ENCODE measurements at regions not wholly inside any gene's neighbourhood (a gene's known extent, or its start where the extent isn't known, plus 50 kb on each side); places are given as distances from the start of the nearest gene placed in this dataset.

DNA sequence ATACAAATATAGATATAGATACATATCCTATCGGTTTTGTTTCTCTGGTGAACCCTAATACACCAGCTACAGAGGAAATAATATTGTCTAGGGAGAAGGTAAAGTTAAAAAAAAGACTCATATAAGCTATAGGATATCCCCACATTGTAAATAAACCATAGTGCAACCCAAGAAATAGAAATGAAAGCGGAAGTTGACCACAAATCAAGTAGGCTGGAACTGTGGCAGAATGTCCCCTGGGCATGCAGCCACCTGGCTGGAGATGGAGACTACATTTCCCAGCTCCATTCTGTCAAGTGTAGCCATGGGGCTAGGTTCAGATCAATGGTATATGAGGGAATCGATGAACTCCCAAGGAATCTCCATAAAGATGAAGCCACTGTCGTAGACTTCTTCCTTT, 70.1 kb upstream of the RPS6KA2 start:
- Mint-ChIP-seq H3K9me3 (no peaks in the 10 kb centered on the region), H3K27me3 (peaks cover 9% of the 10 kb centered on the region), H3K4me1 (ENCODE audit: unreplicated experiment) (no peaks in the 10 kb centered on the region), H3K36me3 (no peaks in the 10 kb centered on the region), H3K27ac (no peak overlapping the region), H3K4me3 (no peak overlapping the region)
- TF ChIP-seq, protein P1, sequence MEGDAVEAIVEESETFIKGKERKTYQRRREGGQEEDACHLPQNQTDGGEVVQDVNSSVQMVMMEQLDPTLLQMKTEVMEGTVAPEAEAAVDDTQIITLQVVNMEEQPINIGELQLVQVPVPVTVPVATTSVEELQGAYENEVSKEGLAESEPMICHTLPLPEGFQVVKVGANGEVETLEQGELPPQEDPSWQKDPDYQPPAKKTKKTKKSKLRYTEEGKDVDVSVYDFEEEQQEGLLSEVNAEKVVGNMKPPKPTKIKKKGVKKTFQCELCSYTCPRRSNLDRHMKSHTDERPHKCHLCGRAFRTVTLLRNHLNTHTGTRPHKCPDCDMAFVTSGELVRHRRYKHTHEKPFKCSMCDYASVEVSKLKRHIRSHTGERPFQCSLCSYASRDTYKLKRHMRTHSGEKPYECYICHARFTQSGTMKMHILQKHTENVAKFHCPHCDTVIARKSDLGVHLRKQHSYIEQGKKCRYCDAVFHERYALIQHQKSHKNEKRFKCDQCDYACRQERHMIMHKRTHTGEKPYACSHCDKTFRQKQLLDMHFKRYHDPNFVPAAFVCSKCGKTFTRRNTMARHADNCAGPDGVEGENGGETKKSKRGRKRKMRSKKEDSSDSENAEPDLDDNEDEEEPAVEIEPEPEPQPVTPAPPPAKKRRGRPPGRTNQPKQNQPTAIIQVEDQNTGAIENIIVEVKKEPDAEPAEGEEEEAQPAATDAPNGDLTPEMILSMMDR (conservative IDR thresholded peaks at IDR 0.05) = no peak
- no peak for DNase-seq (ENCODE audit: extremely low spot score, unreplicated experiment)

DNA sequence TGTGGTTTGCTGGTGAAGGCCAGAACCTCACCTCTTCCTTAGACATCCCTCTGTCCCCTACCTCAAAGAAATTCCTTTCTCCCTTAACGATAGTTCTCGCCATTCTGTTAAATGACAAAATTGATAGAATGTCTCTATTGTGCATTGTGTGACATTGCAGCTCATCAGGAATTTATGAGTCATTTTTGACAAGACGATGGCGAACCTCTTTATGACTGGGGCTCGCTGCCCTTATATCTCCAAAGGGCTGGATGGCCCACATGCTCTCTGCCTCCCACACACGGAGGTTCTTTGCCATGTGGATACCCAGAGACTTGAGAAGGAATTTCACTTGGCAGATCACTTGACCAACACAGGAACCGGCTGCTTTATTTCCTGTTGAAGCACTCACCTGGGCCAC, 66.8 kb upstream of the RPS6KA2 start:
- Mint-ChIP-seq H3K4me3 (no peak overlapping the region), H3K4me1 (ENCODE audit: unreplicated experiment) (peaks cover 12% of the 10 kb centered on the region), H3K36me3 (no peaks in the 10 kb centered on the region), H3K27me3 (peaks cover 10% of the 10 kb centered on the region), H3K9me3 (no peaks in the 10 kb centered on the region), H3K27ac (no peak overlapping the region)
- TF ChIP-seq, protein P1 (conservative IDR thresholded peaks at IDR 0.05) = no peak
- DNase-seq (ENCODE audit: extremely low spot score, unreplicated experiment) = no peak

DNA sequence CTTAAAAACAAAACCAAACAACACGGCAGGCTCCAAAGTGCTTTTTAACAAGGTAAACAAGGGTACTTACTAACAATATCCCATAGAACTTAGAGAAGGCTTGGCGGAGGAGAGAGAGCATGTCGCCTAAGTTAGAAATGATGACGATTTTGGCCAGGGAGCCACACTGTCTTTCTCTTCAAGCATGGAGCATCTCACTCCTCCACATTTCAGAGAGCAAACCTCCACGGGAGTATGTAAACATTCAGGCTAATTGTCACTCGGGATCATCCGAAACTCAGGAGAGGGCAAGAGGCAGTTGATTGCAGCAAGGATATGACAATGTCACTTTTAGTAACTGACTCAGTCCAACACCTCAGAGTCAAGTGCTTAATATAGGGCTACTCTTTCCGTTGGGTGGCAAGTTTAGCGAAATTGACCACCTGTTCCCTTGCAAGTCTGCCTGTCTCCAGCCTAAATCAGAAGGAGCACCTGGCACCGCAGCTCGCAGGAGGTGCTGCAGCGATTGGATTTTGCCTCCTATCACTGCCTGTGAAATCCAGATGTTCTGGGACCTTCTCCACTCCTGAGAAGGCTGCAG, 65.8 kb upstream of the RPS6KA2 start:
- TF ChIP-seq, protein P1 (conservative IDR thresholded peaks at IDR 0.05) = no peak
- Mint-ChIP-seq H3K4me1 (ENCODE audit: unreplicated experiment) (peaks cover 13% of the 10 kb centered on the region), H3K36me3 (no peaks in the 10 kb centered on the region), H3K27ac (no peak overlapping the region), H3K9me3 (no peaks in the 10 kb centered on the region), H3K4me3 (no peak overlapping the region), H3K27me3 (peaks cover 10% of the 10 kb centered on the region)
- DNase-seq (ENCODE audit: extremely low spot score, unreplicated experiment) = no peak

DNA sequence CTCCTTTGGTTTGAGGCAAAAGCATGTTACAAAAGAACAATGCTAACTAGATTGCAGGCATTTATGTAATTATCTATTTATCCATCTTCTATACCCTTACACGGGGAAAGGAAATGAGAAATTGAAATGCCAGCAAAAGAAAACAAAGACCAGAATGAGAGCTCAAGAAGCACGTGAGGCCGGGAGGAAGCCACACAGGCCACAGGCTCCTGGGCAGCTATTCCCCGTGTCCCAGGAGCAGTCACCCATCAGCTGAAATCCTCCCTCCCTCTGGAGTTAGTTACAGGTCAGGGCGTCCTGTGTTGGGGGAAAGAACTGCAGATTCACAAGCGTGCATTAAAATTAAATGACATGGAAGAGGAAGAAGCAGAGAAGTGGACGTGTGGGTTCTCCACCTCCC, 64.7 kb upstream of the RPS6KA2 start:
- no peaks in the 10 kb centered on the region for H3K36me3 Mint-ChIP-seq
- no peaks in the 10 kb centered on the region for H3K9me3 Mint-ChIP-seq
- peaks cover 18% of the 10 kb centered on the region for H3K27me3 Mint-ChIP-seq
- no peak overlapping the region for H3K27ac Mint-ChIP-seq
- peaks cover 20% of the 10 kb centered on the region for H3K4me1 Mint-ChIP-seq (ENCODE audit: unreplicated experiment)
- TF ChIP-seq, protein P1 (conservative IDR thresholded peaks at IDR 0.05) = no peak
- no peak for DNase-seq (ENCODE audit: extremely low spot score, unreplicated experiment)
- no peak overlapping the region for H3K4me3 Mint-ChIP-seq

DNA sequence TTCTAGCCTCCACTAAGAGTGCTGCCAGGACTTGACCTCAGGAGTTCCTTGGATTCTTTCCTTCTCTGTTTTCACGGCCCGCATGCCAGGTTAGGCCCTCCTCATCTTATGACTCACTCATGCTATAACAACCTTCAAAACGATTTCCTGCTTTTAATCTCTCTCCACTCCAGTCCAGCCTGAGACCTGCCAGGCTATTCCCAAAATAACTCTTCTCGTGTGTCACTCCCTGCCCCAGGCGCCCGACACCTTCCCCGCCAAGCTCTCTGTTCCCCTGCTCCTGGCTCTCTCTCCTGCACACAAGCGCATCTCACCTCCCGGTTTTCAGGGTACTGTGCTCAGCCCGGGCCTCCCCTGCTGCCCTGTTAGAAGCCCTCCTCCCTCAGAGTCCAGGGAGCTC, 64.1 kb upstream of the RPS6KA2 start:
- H3K27ac Mint-ChIP-seq = no peak overlapping the region

More for the DNA sequence above, 64.1 kb upstream of the RPS6KA2 start:
- H3K36me3 Mint-ChIP-seq = no peaks in the 10 kb centered on the region
- TF ChIP-seq, protein P1 (conservative IDR thresholded peaks at IDR 0.05) = no peak
- peaks cover 20% of the 10 kb centered on the region for H3K4me1 Mint-ChIP-seq (ENCODE audit: unreplicated experiment)
- H3K4me3 Mint-ChIP-seq = no peak overlapping the region
- H3K9me3 Mint-ChIP-seq = no peaks in the 10 kb centered on the region
- DNase-seq (ENCODE audit: extremely low spot score, unreplicated experiment) = no peak
- H3K27me3 Mint-ChIP-seq = peaks cover 22% of the 10 kb centered on the region
